HG02623 (cell line): ENCODE measurements at regions not wholly inside any gene's neighbourhood (a gene's known extent, or its start where the extent isn't known, plus 50 kb on each side); places are given as distances from the start of the nearest gene placed in this dataset.

Experiments used
- ATAC-seq: cut with Tn5 transposase; IDR thresholded peaks from one replicate; pipeline ENCODE4 v1.9.1; 2021; ENCODE audit warnings: moderate library complexity; ENCODE audit not compliant: unreplicated experiment

DNA sequence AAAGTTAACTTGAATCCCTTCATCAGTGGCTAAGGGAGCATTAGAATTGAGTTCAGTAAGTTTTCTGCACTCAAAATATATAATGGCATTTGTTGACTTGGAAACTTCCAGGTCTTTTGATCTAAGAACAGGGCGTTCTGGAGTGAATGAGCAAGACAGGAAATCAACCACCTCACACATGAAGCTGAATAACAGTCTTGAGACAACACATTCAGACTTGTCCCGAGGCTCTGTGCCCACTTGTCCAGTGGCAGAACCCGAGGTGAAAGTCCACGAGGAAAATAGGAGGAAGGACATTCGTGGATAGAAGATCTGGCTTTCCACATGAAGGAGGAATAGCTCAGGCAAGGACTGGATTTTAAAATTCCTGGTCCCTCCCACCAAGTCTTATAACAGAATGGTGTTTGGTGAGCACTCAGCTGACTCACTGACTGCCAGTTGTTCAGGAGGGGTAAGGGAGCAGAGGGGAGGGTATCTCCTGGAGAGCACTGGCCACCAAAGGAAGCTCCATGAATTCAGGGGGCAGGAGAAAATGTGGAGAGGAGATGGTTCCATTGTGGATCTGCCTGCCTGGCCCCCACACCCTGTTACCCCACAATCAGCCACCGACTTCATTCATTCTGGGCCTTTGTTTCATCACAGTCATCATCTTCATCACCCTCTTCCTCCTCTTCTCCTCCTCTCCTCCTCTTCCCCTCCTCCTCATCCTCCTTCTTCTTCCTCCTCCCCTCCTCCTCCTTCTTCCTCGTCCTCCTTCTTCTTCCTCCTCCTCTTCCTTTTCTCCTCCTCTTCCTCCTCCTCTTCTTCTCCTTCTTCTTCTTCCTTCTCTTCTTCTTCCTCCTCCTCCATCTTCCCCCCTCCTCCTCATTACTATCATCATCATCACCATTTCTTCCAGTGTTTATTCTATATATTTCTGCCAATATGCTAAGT lies 620.1 kb downstream of the MED13L start:
- no peak for ATAC-seq

DNA sequence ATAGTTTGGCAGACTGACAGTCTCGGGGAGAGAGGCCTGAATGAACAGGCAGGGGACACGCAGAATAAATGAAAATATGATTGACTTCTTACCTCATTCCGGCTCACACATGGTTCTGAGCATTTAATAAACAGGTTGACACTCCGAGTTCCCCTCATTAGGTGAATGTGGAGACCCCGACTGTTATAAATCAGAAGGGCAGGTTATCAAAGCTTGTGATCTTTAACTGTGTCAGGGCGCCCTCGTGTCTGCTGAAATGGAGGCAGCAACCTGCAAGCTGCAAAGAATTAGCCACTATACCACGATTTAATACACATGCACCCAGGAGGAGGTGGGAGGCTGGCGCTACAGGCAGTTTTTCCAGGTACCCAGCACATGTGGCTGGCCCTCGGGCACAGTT lies 627.5 kb downstream of the MED13L start:
- ATAC-seq, result no peak

DNA sequence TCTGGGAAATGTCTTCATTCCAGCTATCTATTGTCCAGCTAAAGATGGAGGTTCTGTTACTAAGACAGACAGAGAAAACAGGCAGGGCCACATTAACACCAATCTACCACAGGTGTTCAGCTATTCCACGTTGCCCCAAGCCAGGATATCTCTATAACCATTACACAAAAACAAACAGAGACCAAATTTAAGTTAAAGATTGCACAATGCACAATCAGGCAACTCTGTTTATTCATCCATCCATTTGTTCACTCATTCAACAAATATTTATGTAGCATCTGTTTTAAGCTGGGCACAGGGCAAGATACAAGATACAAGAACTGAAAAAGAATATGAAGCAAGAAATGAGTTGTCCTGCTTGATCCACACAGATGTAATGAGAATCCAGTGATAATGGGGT lies 629.0 kb downstream of the MED13L start:
- no peak for ATAC-seq

DNA sequence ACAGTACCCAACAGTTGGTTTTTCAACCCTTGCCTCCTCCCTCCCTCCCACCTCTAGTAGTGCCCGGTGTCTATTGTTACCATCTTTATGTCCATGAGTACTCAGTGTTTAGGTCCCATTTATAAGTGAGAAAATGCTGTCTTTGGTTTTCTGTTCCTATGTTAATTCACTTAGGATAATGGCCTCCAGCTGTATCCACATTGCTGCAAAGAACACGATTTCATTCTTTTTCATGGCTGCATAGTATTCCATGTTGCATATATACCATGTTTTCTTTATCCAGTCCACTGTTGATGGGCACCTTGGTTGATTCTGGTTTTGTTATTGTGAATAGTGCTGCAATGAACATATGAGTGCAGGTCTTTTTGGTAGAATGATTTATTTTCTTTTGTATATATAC lies 631.3 kb downstream of the MED13L start:
- ATAC-seq, result no peak

DNA sequence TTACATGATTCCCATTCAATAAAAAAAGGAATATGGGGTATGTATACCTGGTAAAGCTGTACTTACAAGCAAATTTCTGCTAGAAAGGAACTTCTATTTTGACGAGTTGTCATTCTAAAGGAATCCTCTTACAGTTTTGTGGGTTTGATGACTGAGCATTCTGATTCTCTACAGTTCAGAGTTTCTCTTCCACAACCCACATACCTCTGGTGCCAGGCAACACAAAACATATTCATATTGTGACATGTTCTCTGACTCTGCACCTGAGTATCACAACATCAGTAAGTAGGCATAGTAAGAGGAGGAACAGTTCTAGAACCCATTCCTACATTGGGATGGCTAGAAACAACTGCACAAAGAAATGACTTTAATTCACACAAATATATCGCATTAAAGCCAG lies 636.6 kb downstream of the MED13L start:
- ATAC-seq, result no peak

DNA sequence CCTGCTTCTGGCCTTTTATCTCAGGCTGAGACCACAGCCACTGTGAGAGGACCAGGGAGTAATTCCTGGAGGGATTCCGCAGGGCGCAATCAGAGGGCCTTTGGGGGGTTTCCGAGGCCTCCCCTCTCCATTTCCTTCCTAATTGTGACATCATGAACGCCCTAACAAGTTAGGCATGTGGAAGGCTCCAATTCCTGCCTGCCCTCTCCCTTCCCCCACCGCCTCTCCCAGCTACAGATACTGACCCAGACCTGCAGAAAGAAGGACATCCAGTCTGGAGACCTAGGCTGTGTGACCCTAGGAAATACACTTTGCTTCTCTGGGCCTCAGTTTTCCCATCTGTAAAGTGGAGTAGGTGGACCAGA lies 637.9 kb downstream of the MED13L start:
- no peak for ATAC-seq

DNA sequence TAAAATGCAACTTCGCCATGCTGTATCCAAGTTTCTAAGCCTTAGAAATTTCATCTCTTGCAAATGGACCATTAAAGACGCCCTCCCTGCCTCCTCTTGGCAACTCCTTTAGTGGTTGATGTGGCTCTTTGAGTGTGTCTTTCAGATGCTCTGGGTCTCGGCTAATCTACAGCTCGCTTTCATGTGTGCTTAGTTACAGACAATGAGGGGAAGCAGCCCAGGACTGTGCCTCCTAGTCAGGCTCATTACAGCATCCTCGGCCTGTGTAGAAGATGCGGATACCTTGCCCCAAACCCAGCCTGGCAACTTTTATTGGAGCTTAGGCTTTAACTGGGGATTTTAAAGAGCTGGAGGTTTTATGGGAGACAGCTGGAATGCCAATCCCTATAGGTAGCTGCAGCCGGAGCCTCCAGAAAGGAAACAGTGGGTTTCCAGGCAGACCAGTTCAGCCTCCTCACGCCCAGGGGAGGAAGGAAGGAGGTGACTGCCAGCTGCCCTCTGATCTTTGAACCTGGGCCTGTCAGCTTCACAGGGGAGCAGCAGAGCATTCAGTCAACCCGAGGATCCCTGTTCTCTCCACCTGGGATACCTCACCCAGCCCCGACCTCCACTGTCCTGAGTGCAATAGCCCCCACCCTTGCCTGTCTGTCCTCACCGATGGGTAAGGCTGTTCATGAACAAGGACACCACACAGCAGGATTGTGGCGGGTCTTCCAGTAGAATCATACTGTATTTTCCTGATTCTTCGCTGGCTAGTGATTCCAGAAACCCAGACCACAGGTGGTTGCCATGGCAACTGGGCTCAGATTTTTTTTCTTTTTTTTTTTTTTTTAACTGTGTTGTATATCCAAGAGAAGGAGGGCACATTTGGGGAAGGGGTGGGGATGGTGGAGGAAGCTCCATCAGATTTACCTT lies 638.5 kb downstream of the MED13L start:
- no peak for ATAC-seq

DNA sequence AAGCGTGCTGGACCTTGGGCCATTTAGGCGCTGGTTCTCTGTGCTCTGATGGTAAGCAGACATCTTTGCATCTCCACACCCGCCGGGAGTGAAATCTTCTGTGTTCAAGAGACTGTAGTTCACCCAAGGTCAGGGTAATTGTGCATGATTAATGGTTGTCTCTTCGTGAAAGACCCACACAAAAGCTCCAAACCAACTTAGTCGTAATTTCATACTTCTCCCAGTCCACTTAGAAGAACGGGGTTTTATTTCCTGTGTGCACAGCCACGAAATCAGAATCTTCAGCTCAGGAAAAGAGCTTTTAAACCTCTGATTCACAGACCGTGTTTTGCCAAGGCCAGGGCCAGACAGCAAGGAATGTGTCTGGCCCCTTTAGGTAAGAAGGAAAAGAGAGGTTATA lies 640.9 kb downstream of the MED13L start:
- ATAC-seq, result no peak

DNA sequence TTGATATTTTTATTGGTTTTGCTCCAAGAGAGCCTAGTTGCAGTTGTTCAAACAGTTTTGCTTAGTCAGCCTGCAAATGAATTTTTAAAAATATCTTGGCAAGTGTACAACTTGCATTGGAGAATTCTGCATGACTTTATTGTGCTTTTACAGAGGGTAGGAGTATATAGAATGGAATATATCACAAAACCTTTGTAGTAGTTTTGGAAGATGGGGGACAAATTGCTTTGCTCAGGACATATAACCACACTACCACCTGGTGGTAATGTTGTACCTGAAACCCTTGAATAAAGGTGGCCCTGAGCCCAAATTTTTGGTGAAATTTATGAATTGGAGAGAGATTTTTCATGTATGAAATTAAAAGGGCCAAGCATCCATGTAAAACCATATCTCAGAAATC lies 645.2 kb downstream of the MED13L start:
- no peak for ATAC-seq

DNA sequence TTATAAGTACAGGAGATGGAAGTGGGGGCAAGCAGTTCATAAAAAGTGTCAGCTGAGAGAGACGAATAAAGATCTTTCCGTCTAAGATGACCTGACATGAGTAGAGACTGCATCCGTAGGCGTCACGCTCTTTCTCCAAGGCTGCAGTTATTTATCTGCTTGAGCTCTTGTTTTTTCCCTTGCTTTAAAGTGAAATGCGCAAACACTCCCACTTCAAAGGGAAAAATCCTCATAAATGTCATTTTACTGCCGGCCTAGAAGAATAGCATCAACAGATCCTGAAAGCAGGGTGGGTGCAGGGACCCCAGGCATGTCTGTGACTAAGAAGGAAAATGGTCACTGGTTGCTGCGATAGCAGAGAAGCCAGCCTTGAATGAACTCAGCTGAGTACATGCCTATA lies 647.4 kb downstream of the MED13L start:
- ATAC-seq, result no peak

DNA sequence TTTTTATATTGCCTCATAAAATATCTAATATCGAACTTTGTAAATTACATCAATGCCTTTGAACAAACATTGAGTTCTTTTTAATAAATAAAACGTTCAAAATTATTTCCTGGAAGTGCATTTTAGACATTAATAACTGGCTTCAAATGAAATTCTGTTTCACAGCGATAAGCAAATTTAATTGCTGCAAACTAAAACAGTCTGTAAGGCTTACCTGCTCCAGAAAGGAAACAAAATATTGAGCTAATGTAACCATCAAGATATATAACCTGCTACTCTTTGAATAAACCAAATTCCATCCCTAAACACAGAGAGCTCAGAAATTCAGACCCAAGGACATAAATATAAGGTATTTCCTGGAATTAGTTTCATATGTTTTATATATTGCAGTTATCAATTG lies 651.3 kb downstream of the MED13L start:
- ATAC-seq, result no peak

DNA sequence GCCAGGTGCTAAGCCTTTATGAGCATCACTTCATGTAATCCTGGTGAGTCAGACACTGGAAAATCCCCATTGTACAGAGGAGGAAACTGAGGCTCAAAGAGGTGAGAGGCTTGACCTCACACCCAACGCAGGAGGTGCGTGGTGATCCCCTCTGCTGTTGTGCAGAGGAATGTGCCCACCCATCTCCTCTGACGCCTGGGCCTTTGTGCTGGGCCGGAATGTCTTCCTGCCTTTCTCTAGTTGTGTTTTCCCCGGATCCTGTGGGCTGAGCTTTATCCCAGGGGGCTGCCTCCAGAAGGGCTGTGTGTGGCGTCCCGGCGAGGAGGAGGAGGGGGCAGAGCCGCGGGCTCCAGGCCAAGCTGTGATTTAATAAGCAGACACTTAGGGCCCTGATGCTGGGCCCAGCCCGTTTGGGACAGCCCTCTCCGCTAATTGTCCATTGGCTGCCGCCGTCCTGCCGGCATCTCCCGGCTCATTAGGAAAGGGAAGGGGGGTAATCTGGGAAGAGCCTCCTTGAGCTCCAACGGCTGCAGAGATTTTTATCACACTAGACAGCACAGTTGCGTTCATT lies 653.6 kb downstream of the MED13L start:
- no peak for ATAC-seq

DNA sequence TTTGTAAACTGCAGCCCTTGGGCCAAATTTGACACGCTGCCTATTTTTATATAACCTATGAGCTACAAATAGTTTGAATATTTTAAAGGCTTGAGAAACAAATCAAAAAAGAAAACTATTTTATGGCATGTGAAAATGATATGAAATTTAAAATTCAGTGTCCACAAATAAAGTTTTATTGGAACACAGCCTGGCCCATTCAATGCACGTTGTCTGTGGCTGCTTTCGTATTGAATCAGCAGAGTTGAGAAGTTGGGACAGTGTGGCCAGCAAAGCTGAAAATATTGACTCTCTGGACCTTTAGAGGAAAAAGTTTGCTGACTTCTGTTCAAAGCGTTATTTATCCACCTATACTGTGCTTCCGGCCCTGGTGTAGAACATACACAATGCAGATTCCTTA lies 654.2 kb downstream of the MED13L start:
- no peak for ATAC-seq

DNA sequence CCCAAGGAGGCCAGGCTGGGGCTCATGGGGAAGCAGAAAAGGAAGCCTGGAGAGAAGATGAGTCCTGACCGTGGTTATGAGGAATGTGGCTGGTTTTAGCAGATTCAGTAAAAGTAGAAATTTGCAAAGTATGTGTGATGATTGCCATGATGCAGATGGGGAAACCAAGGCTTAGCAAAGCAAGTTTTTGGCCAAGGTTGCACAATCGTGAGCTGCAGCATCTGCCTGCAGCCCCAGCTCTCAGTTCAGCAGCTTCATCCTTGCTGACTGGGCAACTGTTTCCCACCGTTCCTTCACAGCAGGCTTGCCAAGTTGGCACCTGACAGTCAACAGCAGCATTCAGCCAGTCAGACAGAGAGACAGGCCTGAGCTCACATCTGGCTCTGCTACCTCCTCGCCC lies 656.7 kb downstream of the MED13L start:
- no peak for ATAC-seq

DNA sequence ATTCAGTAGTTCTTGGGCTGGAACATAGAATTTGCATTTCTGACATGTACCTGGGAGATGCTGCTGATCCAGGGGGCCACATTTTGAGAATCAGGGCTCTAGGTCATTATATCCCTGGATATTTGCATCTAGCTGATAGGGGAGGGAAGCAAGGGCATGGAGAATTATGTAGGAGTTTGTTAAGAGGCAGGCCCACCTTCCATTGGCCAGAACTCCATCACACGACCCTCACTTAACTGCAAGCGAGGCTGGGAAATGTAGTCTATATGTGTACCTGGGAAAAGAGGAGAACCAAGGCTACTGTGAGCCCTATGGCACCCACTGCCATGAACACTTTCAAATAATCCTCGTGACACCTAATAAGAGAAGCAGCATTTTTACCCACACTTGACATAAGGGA lies 657.6 kb downstream of the MED13L start:
- no peak for ATAC-seq

DNA sequence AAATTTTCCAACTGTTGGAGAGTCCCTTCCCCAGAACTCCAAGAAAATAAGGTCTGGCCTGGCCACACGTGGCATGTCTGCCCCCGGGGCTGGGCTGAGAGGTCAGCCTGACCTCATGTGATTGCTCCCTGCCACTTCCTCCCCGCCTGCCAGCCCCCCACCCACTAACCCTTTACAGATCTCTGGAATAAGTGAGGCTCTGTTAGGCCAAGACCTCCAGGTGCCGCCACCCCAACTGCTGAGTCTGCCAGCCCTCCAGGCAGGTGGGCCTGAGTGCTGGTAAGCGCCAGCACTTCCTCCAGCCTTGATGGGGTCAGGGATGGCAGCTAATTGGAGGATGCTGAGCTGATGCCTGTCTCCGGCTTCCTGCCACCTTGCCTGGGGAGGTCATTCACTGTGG lies 658.4 kb downstream of the MED13L start:
- ATAC-seq, result no peak

DNA sequence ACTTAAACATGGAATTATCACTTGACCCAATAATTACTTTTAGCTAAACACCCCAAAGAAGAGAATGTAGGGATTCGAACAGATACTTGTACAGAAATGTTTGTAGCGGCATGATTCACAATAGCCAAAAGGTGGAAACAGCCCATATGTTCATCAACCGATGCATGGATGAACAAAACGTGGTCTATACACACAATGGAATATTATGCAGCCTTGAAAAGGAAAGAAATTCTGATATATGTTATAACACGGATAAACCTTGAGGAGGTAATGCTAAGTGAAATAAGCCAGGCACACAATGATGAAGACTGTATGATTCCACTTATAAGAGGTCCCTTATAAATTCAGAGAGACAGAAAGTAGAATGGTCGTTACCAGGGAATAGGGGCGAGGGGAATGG lies 659.4 kb downstream of the MED13L start:
- ATAC-seq, result no peak

DNA sequence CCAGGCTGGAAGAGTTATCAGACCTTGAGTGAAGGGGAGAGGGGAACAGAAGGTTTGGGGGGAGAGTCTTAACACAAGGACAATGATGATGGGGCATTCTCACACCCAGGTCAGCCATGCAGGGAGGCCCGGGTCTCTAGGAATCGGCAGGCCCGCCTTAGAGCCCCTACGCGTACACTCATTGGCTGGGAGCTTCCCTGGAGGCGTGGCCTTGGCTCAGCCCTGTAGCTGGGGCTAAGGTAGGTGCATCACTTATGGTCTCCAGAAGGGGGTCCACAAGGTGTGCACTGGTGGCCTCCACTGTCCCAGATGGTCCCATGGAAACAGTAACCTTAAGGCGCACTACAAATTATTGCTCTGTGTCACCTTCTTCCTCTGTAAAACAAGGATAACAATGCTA lies 660.1 kb downstream of the MED13L start:
- no peak for ATAC-seq

DNA sequence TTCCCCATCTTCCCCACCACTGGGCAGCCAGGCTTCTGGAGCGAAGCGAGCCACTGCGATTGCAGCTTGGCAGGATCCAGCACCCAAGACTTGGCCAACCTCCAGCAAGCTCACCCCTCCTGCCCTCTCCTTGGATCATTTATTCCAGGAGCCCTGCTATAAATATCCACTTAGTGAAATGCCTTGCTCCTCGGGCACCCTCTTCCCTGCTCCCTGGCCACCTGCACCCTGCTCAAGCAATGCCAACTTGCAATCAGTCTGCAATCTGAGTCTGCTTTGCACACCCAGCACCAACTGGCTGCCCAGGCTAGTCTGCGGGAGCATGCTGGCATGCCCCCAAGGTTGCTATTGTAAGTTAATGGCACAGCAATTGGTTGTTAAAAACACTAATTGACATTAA lies 666.0 kb downstream of the MED13L start:
- ATAC-seq, result no peak

DNA sequence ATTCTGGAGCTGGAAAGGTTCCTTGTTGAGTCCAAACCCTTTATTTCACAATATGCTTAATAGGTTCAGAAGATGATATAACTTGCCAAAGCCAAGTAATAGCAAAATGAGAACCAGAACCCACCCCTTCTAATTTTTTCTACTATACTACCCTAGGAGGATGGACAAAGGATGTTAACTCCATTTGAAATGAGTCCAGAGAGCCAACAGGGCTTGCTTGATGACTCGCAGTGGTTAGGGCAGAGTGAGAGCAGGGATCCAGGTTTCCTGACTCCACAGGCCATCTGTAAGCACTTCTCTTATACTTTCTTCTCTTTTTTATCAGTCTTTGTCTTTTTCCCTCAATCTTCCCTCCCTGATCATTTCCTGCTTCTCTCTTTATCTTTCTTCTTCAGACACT lies 668.1 kb downstream of the MED13L start:
- no peak for ATAC-seq

DNA sequence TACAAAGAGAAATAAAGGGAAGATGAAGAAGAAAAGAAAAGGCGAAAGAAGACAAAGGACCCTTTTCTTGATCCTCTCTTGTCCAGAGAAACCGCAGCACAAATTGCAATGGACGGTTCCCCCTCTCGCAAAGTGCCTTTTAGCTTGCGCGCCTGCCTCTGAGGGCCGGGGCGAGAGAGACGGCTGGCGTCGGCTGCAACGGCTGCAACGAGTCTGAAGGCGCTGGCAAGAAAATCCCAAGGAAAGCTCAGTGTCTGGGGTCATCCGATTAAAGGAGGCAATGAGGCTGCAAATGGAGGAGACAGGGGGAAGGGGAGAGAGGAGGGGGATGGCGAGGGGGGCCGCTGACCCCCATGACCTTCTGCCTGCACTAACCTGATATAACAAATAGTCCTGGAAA lies 671.5 kb downstream of the MED13L start:
- no peak for ATAC-seq
